H1 (cell line): ENCODE measurements at regions not wholly inside any gene's neighbourhood (a gene's known extent, or its start where the extent isn't known, plus 50 kb on each side); places are given as distances from the start of the nearest gene placed in this dataset.

Experiments
- ASH2L ChIP-seq: fragments of 200-600, 300-600 bp; sonication (generic); IDR thresholded peaks from one replicate; pipeline ENCODE4 v1.7.1; 2017; ENCODE audit warnings: low read length
- CEBPB ChIP-seq: IDR thresholded peaks from 2 replicates; pipeline ENCODE4 v1.6.1; 2012; ENCODE audit warnings: low read depth, low read length
- GABPA ChIP-seq: IDR thresholded peaks from 2 replicates; pipeline ENCODE4 v1.6.1; 2011; ENCODE audit warnings: mild to moderate bottlenecking, low read length, moderate library complexity, borderline replicate concordance; ENCODE audit not compliant: insufficient read depth
- JUN ChIP-seq: IDR thresholded peaks from 2 replicates; pipeline ENCODE4 v1.6.1; 2011; ENCODE audit warnings: low read depth, mild to moderate bottlenecking, improper control_type of control experiment, low read length
- KDM5A ChIP-seq: fragments of 200-600 bp; IDR thresholded peaks from 2 replicates; pipeline ENCODE4 v1.7.1; 2012; ENCODE audit warnings: mild to moderate bottlenecking, low read length, inconsistent platforms, mixed read lengths
- POLR2A ChIP-seq, 2 experiments: IDR thresholded peaks; 1 replicate in 1 of 2; 2 replicates in 1 of 2; pipeline ENCODE4 v1.6.1; 2011; ENCODE audit warnings: low read depth in 2 of 2, low read length in 2 of 2, mild to moderate bottlenecking in 2 of 2; ENCODE audit errors: control extremely low read depth in 1 of 2
- POU5F1 ChIP-seq: IDR thresholded peaks from 2 replicates; pipeline ENCODE4 v1.6.1; 2011; ENCODE audit warnings: low read depth, mild to moderate bottlenecking, low read length, moderate library complexity
- TF ChIP-seq, protein P1 (sequence below): IDR thresholded peaks from 2 replicates; pipeline ENCODE4 v1.6.1; 2011; ENCODE audit warnings: low read length, improper control_type of control experiment

DNA sequence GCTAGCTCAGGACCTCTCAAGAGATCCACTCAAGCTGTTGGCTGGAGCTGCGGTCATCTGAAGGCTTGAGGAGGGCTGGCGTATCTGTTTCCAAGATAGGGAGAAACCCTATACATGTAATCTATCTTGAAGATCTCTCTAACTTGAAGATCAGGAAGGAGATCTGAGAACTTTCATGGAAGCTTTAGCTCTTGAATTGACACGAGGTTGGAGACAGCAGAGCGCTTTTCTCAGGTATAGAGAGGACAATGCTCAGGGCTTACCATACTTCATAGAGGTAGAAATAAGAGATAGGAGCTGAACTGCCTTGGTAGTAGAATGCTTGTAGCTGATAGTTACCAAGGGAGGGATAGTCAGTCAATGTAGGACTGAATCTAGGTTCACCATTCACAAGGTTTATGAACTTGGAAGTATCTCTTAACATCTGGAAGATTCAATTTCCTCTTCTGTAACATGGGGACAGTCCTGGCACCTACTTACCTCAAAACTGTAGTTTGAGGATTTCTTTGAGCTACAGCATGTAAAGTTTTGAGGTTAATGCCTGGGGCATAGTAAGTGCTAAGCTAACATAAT lies 267.0 kb upstream of the MAF start (continued):
- TF ChIP-seq, protein P1, sequence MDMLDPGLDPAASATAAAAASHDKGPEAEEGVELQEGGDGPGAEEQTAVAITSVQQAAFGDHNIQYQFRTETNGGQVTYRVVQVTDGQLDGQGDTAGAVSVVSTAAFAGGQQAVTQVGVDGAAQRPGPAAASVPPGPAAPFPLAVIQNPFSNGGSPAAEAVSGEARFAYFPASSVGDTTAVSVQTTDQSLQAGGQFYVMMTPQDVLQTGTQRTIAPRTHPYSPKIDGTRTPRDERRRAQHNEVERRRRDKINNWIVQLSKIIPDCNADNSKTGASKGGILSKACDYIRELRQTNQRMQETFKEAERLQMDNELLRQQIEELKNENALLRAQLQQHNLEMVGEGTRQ = no peak
- no peak for TF ChIP-seq ASH2L
- no peak for TF ChIP-seq CEBPB
- TF ChIP-seq JUN = no peak
- no peak for TF ChIP-seq POLR2A (IDR thresholded peaks at IDR 0.05; ENCODE audit: control extremely low read depth in 1 of 2, low read depth in 2 of 2, low read length in 2 of 2)
- TF ChIP-seq KDM5A = no peak
- TF ChIP-seq GABPA = no peak
- no peak for TF ChIP-seq POU5F1
